Adipose tissue (tissue), 3 donors: ENCODE measurements at regions not wholly inside any gene's neighbourhood (a gene's known extent, or its start where the extent isn't known, plus 50 kb on each side); places are given as distances from the start of the nearest gene placed in this dataset.

Source experiments
- H3K27ac ChIP-seq: one replicate; pipeline ENCODE4 v1.5.1; 2013; ENCODE audit warnings: low read depth, low read length
- WGBS, 3 donors: extraction: QIAGEN DNeasy Blood & Tissue Kit; methylation state at CpG; one replicate each; pipeline ENCODE4 v1.1.7; 2013; 5-methylcytosine and 5-hydroxymethylcytosine counted together
- donor health status: healthy with polysubstance abuse.
- donor health status: Bipolar disorder and iron deficiency.
- donor health status: healthy.

GRCh38 chr11:13102865-13103539, 93.9 kb downstream of the RASSF10 start:
- WGBS, 3 donors: 76 to 86% (median 83%) methylated on average over 5 of the region's 5 CpGs
- no peak overlapping the region for H3K27ac ChIP-seq

- no peak overlapping the region for H3K27ac ChIP-seq
Measured at GRCh38 chr11:13103962-13104554, 94.9 kb downstream of the RASSF10 start.

GRCh38 chr11:13104619-13105236, 95.6 kb downstream of the RASSF10 start:
- H3K27ac ChIP-seq: no peak overlapping the region
- 39 to 48% (median 39%) methylated on average over 5 of the region's 5 CpGs for WGBS, 3 donors

More at GRCh38 chr11:13103962-13104554, 94.9 kb downstream of the RASSF10 start:
- 36 to 74% (median 56%) methylated on average over 2 of the region's 2 CpGs for WGBS, 3 donors

GRCh38 chr11:13105237-13105844, 96.2 kb downstream of the RASSF10 start:
- WGBS, 3 donors: 9 to 25% (median 12%) methylated on average over 4 of the region's 4 CpGs
- no peak overlapping the region for H3K27ac ChIP-seq

GRCh38 chr11:13107544-13108044, 98.5 kb downstream of the RASSF10 start:
- WGBS, 3 donors: 76 to 85% (median 81%) methylated on average over 5 of the region's 5 CpGs
- no peak overlapping the region for H3K27ac ChIP-seq

- no peak overlapping the region for H3K27ac ChIP-seq
- WGBS, 3 donors: 70 to 94% (median 88%) methylated on average over 2 of the region's 2 CpGs
Measured at GRCh38 chr11:13108416-13108815, 99.3 kb downstream of the RASSF10 start.

- H3K27ac ChIP-seq: no peak overlapping the region
- 82 to 96% (median 92%) methylated on average over 1 of the region's 1 CpG for WGBS, 3 donors
Measured at GRCh38 chr11:13109616-13110015, 100.5 kb downstream of the RASSF10 start.

GRCh38 chr11:13110145-13110544, 101.0 kb downstream of the RASSF10 start:
- WGBS, 3 donors: 86 to 100% (median 93%) methylated on average over 1 of the region's 1 CpG
- no peak overlapping the region for H3K27ac ChIP-seq

- 62 to 84% (median 65%) methylated on average over 5 of the region's 5 CpGs for WGBS, 3 donors
- H3K27ac ChIP-seq: no peak overlapping the region
Measured at GRCh38 chr11:13110929-13111812, 102.1 kb downstream of the RASSF10 start.

- WGBS, 3 donors: 73 to 78% (median 74%) methylated on average over 6 of the region's 6 CpGs
- no peak overlapping the region for H3K27ac ChIP-seq
Measured at GRCh38 chr11:13111813-13112130, 102.7 kb downstream of the RASSF10 start.

- 72 to 83% (median 83%) methylated on average over 6 of the region's 6 CpGs for WGBS, 3 donors
- H3K27ac ChIP-seq: no peak overlapping the region
Measured at GRCh38 chr11:13114566-13115379, 105.7 kb downstream of the RASSF10 start.

- no peak overlapping the region for H3K27ac ChIP-seq
- 0 to 52% (median 0%) methylated on average over 1 of the region's 1 CpG for WGBS, 3 donors
Measured at GRCh38 chr11:13115380-13115675, 106.2 kb downstream of the RASSF10 start.

- 68 to 95% (median 89%) methylated on average over 2 of the region's 2 CpGs for WGBS, 3 donors
- H3K27ac ChIP-seq: no peak overlapping the region
Measured at GRCh38 chr11:13116491-13116890, 107.4 kb downstream of the RASSF10 start.

GRCh38 chr11:13117344-13117743, 108.2 kb downstream of the RASSF10 start:
- 33 to 56% (median 40%) methylated on average over 4 of the region's 4 CpGs for WGBS, 3 donors
- no peak overlapping the region for H3K27ac ChIP-seq

GRCh38 chr11:13118194-13118593, 109.1 kb downstream of the RASSF10 start:
- H3K27ac ChIP-seq: no peak overlapping the region
- WGBS, 3 donors: 75 to 82% (median 79%) methylated on average over 5 of the region's 5 CpGs

- 88 to 92% (median 92%) methylated on average over 3 of the region's 3 CpGs for WGBS, 3 donors
- no peak overlapping the region for H3K27ac ChIP-seq
Measured at GRCh38 chr11:13118650-13119049, 109.5 kb downstream of the RASSF10 start.

- no peak overlapping the region for H3K27ac ChIP-seq
- WGBS, 3 donors: 91 to 96% (median 91%) methylated on average over 2 of the region's 2 CpGs
Measured at GRCh38 chr11:13119361-13119760, 110.2 kb downstream of the RASSF10 start.
